ENCODE measurements at regions not wholly inside any gene's neighbourhood (a gene's known extent, or its start where the extent isn't known, plus 50 kb on each side); places are given as distances from the start of the nearest gene placed in this dataset.

GRCh38 chrX:43279341-43279808, 376.7 kb upstream of the MAOA start:
- Histone ChIP-seq H3K27ac (ENCODE audit: low read depth) (no peak overlapping the region), H3K27me3 (ENCODE audit: insufficient read depth) (no peaks in the 10 kb centered on the region), H3K4me2 (no peak overlapping the region), H3K9me2 (ENCODE audit: insufficient read depth) (no peaks in the 10 kb centered on the region), H2AFZ (no peak overlapping the region), H3K36me3 (ENCODE audit: insufficient read depth) (no peaks in the 10 kb centered on the region), H3K4me3 (no peak overlapping the region), H4K20me1 (replicated peaks; ENCODE audit: insufficient read depth) (no peaks in the 10 kb centered on the region), H3F3A (replicated peaks; ENCODE audit: low read depth) (no peaks in the 10 kb centered on the region), H3K4me1 (ENCODE audit: insufficient read depth) (no peaks in the 10 kb centered on the region; the same call in 1 of the 2 replicates), H3K79me2 (replicated peaks; ENCODE audit: insufficient read depth) (no peaks in the 10 kb centered on the region)
- Mint-ChIP-seq H3K9me3 (peaks cover 16% of the 10 kb centered on the region), H3K27ac (no peak overlapping the region), H3K4me1 (0 out of 3 replicates have a peak, but pooled peaks cover 4% of the 10 kb centered on the region), H3K36me3 (ENCODE audit: low read depth) (peaks cover 13% of the 10 kb centered on the region), H3K27me3 (ENCODE audit: insufficient read depth, low read depth, poor library complexity) (no peaks in the 10 kb centered on the region), H3K4me3 (no peak overlapping the region)
- no peak for DNase-seq (ENCODE audit: low spot score)
- no peak for TF ChIP-seq CTCF (conservative IDR thresholded peaks at IDR 0.05; ENCODE audit: low read depth in 2 of 2)
- TF ChIP-seq NANOG (IDR thresholded peaks at IDR 0.05; ENCODE audit: borderline replicate concordance) = no peak
- no peak for TF ChIP-seq JUNB (IDR thresholded peaks at IDR 0.05; ENCODE audit: unreplicated experiment)
- no peak for TF ChIP-seq EZH2phosphoT487 (IDR thresholded peaks at IDR 0.05; ENCODE audit: unreplicated experiment)
- TF ChIP-seq EZH2 (IDR thresholded peaks at IDR 0.05; ENCODE audit: low read depth, unreplicated experiment) = no peak
- TF ChIP-seq ZNF462 (CRISPR knock-in tag; IDR thresholded peaks at IDR 0.05) = no peak
- TF ChIP-seq ZNF331 (CRISPR knock-in tag; IDR thresholded peaks at IDR 0.05; ENCODE audit: low read depth) = no peak
- no peak for TF ChIP-seq ZNF114 (CRISPR knock-in tag; IDR thresholded peaks at IDR 0.05)
- TF ChIP-seq REST (IDR thresholded peaks at IDR 0.05; ENCODE audit: unreplicated experiment) = no peak
- TF ChIP-seq CREB1 (CRISPR knock-in tag; IDR thresholded peaks at IDR 0.05; ENCODE audit: low read depth) = no peak
- TF ChIP-seq POLR2AphosphoS5 (IDR thresholded peaks at IDR 0.05; ENCODE audit: low read depth) = no peak
- no peak for TF ChIP-seq STAT1 (IDR thresholded peaks at IDR 0.05; ENCODE audit: unreplicated experiment)
- no peak for TF ChIP-seq ETS1 (IDR thresholded peaks at IDR 0.05)
- no peak for ATAC-seq

All from GM23338 (cell line).